ENCODE measurements at regions not wholly inside any gene's neighbourhood (a gene's known extent, or its start where the extent isn't known, plus 50 kb on each side); places are given as distances from the start of the nearest gene placed in this dataset.
"Not testable (repeated sequence)": the region's sequence is repeated elsewhere in the genome, so short reads cannot be mapped to it uniquely, and the experiment has no call there.

DNA sequence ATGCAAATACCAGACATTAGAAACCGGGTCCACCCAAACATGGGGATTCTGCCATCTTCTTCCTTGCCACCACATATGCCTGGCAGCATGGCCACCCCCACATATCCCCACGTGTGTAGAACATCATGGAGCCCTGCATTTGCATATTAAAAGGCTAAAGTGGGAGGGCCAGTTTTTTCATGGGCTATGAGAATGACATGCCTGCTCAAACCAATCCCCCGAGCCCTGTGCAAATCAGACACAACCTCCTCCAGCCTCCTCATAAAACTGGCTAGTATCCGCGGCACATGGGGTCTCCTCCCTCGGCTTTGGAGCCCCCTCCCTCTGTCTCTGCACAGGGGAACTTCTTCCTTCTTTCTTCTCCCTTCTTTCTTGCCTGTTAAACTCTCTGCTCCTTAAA is 174.9 kb upstream of the WSCD1 start:
- no peak overlapping the region for H3K4me3 ChIP-seq (replicated peaks; ENCODE audit: insufficient read depth, low read length)
- no peak for TF ChIP-seq POLR2AphosphoS5 (IDR thresholded peaks at IDR 0.05; ENCODE audit: low read depth)
- TF ChIP-seq, protein P1, sequence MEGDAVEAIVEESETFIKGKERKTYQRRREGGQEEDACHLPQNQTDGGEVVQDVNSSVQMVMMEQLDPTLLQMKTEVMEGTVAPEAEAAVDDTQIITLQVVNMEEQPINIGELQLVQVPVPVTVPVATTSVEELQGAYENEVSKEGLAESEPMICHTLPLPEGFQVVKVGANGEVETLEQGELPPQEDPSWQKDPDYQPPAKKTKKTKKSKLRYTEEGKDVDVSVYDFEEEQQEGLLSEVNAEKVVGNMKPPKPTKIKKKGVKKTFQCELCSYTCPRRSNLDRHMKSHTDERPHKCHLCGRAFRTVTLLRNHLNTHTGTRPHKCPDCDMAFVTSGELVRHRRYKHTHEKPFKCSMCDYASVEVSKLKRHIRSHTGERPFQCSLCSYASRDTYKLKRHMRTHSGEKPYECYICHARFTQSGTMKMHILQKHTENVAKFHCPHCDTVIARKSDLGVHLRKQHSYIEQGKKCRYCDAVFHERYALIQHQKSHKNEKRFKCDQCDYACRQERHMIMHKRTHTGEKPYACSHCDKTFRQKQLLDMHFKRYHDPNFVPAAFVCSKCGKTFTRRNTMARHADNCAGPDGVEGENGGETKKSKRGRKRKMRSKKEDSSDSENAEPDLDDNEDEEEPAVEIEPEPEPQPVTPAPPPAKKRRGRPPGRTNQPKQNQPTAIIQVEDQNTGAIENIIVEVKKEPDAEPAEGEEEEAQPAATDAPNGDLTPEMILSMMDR (IDR thresholded peaks at IDR 0.05; ENCODE audit: insufficient read depth, low read length): no peak
- TF ChIP-seq SPI1 (IDR thresholded peaks at IDR 0.05; ENCODE audit: borderline replicate concordance, low read depth): no peak
- H3K27me3 ChIP-seq (ENCODE audit: insufficient read depth, poor library complexity, severe bottlenecking): no peaks in the 10 kb centered on the region
- DNase-seq (ENCODE audit: low read depth in 1 of 2, low spot score in 1 of 2): no peak
- H3K27ac ChIP-seq (replicated peaks): no peak overlapping the region

GRCh38 chr17:5896215-5896614 is 174.0 kb upstream of the WSCD1 start:
- TF ChIP-seq, protein P1 (IDR thresholded peaks at IDR 0.05; ENCODE audit: insufficient read depth, low read length): no peak
- no peak for TF ChIP-seq SPI1 (IDR thresholded peaks at IDR 0.05; ENCODE audit: borderline replicate concordance, low read depth)
- TF ChIP-seq POLR2AphosphoS5 (IDR thresholded peaks at IDR 0.05; ENCODE audit: low read depth): no peak
- TF ChIP-seq REST (IDR thresholded peaks at IDR 0.05; ENCODE audit: insufficient replicate concordance, low read depth): no peak
- no peak for DNase-seq (ENCODE audit: low read depth in 1 of 2, low spot score in 1 of 2)
- Histone ChIP-seq H3K4me3 (replicated peaks; ENCODE audit: insufficient read depth, low read length) (no peak overlapping the region), H3K27ac (replicated peaks) (no peak overlapping the region), H3K27me3 (ENCODE audit: insufficient read depth, poor library complexity, severe bottlenecking) (no peaks in the 10 kb centered on the region)

DNA sequence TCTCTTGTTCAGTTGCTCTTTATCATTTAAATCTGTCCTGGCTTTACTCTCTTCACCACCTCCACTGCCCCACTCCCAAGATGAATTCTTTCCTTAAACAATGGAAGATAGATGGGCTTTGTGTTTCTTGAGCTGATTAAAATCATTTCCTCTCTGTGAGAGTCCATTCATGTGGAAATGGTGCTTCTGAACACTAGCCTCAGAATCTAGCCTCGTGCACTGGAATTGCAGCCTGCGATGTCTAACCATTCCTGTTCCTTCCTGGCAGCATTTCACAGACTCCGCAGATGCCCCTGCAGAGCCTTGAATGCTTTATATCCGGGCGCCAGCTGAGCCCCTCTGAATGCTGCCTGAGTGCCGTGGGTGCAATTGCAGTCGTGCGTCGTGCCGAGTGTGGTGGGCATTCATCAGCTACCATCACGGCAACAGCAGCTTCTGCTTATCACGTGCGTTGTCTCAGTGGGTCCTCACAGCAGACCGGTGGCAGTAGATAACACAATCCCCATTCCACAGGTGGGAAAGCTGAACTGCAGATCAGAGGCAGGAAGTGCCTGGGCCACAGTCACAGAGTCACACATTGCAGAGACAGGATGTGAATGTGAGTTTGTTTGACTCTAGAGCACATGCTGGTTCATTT is 172.8 kb upstream of the WSCD1 start:
- no peaks in the 10 kb centered on the region for H3K27me3 ChIP-seq (ENCODE audit: insufficient read depth, poor library complexity, severe bottlenecking)
- no peak overlapping the region for H3K27ac ChIP-seq (replicated peaks)
- TF ChIP-seq REST (IDR thresholded peaks at IDR 0.05; ENCODE audit: insufficient replicate concordance, low read depth) (no peak), GABPA (IDR thresholded peaks at IDR 0.05; ENCODE audit: low read depth) (no peak), POLR2AphosphoS5 (IDR thresholded peaks at IDR 0.05; ENCODE audit: low read depth) (no peak), SPI1 (IDR thresholded peaks at IDR 0.05; ENCODE audit: borderline replicate concordance, low read depth) (no peak)
- TF ChIP-seq, protein P1 (IDR thresholded peaks at IDR 0.05; ENCODE audit: insufficient read depth, low read length): no peak
- H3K4me3 ChIP-seq (replicated peaks; ENCODE audit: insufficient read depth, low read length): no peak overlapping the region
- DNase-seq (ENCODE audit: low read depth in 1 of 2, low spot score in 1 of 2): no peak

GRCh38 chr17:5897981-5898380 is 172.2 kb upstream of the WSCD1 start:
- H3K27ac ChIP-seq (replicated peaks); H3K27me3 ChIP-seq (ENCODE audit: insufficient read depth, poor library complexity, severe bottlenecking); H3K4me3 ChIP-seq (replicated peaks; ENCODE audit: insufficient read depth, low read length); DNase-seq (ENCODE audit: low read depth in 1 of 2, low spot score in 1 of 2): not testable (repeated sequence)

Data from HL-60 (cell line).